Stomach (tissue), 4 donors: ENCODE measurements at regions not wholly inside any gene's neighbourhood (a gene's known extent, or its start where the extent isn't known, plus 50 kb on each side); places are given as distances from the start of the nearest gene placed in this dataset.

ENCODE experiments used
- CTCF ChIP-seq, 7 experiments: fragments of 450-650 bp in 4 of 7; fragments of 200-600 bp in 3 of 7; sonication (generic) in 3 of 7; IDR thresholded peaks; one replicate each; pipeline ENCODE4 v1.5.1; 2016 to 2019; ENCODE audit warnings: antibody characterized with exemption in 7 of 7, control low read depth in 2 of 7, mild to moderate bottlenecking in 1 of 7
- EP300 ChIP-seq: sonication (generic); formaldehyde crosslinking; IDR thresholded peaks from one replicate; pipeline ENCODE4 v1.6.1; 2017; ENCODE audit warnings: antibody characterized with exemption
- POLR2A ChIP-seq, 4 donors: fragments of 450-650 bp; IDR thresholded peaks; one replicate each; pipeline ENCODE4 v1.6.1; 2016; ENCODE audit warnings: antibody characterized with exemption in 4 of 4, control low read depth in 2 of 4, mild to moderate bottlenecking in 1 of 4, moderate library complexity in 1 of 4
- POLR2AphosphoS5 ChIP-seq, 3 donors: sonication (generic); formaldehyde crosslinking; IDR thresholded peaks; one replicate each; pipeline ENCODE4 v1.6.1; 2016; ENCODE audit warnings: antibody characterized with exemption in 3 of 3

- no peak for TF ChIP-seq CTCF (IDR thresholded peaks at IDR 0.05)
- TF ChIP-seq POLR2A (IDR thresholded peaks at IDR 0.05) = no peak
- TF ChIP-seq EP300 = no peak
- TF ChIP-seq POLR2AphosphoS5 (IDR thresholded peaks at IDR 0.05) = no peak
Observed at GRCh38 chr6:147641511-147641910, 133.0 kb downstream of the SAMD5 start.
